Lower lobe of right lung (tissue), 2 donors: ENCODE measurements at regions not wholly inside any gene's neighbourhood (a gene's known extent, or its start where the extent isn't known, plus 50 kb on each side); places are given as distances from the start of the nearest gene placed in this dataset.
"Not testable (repeated sequence)": the region's sequence is repeated elsewhere in the genome, so short reads cannot be mapped to it uniquely, and the experiment has no call there.

Source experiments
- ATAC-seq, 2 donors: fragments of 200-7000 bp; cut with Tn5 transposase; one replicate each; pipeline ENCODE4 v1.9.1; 2020 to 2022; ENCODE audit warnings: mild to moderate bottlenecking in 2 of 2, moderate library complexity in 2 of 2
- DNase-seq: peaks from one replicate; pipeline ENCODE4 v3.0.0-alpha.2; 2020
- H3K27ac ChIP-seq: fragments of 200-600 bp; one replicate; pipeline ENCODE4 v1.8.0; 2022
- H3K27me3 ChIP-seq: fragments of 200-600 bp; one replicate; pipeline ENCODE4 v1.8.0; 2022; ENCODE audit warnings: low read depth
- H3K36me3 ChIP-seq: fragments of 200-600 bp; one replicate; pipeline ENCODE4 v1.8.0; 2022; ENCODE audit warnings: mild to moderate bottlenecking
- H3K4me1 ChIP-seq: fragments of 200-600 bp; one replicate; pipeline ENCODE4 v1.8.0; 2022
- H3K4me3 ChIP-seq: fragments of 200-600 bp; one replicate; pipeline ENCODE4 v1.8.0; 2022; ENCODE audit warnings: mild to moderate bottlenecking
- H3K9me3 ChIP-seq: fragments of 200-600 bp; one replicate; pipeline ENCODE4 v1.8.0; 2022
- intact Hi-C: fragments of 100-400 bp; cut with DNase I; formaldehyde crosslinking; loops from one replicate; pipeline ENCODE4 v1.11.0; 2022
- TF ChIP-seq, protein P1 (sequence below): fragments of 200-600 bp; IDR thresholded peaks from one replicate; pipeline ENCODE4 v1.8.0; 2022; ENCODE audit warnings: antibody characterized with exemption, mild to moderate bottlenecking
- donor health status: DM: no; HTN: yes; CAD: no; lungs with severe emphysema.

DNA sequence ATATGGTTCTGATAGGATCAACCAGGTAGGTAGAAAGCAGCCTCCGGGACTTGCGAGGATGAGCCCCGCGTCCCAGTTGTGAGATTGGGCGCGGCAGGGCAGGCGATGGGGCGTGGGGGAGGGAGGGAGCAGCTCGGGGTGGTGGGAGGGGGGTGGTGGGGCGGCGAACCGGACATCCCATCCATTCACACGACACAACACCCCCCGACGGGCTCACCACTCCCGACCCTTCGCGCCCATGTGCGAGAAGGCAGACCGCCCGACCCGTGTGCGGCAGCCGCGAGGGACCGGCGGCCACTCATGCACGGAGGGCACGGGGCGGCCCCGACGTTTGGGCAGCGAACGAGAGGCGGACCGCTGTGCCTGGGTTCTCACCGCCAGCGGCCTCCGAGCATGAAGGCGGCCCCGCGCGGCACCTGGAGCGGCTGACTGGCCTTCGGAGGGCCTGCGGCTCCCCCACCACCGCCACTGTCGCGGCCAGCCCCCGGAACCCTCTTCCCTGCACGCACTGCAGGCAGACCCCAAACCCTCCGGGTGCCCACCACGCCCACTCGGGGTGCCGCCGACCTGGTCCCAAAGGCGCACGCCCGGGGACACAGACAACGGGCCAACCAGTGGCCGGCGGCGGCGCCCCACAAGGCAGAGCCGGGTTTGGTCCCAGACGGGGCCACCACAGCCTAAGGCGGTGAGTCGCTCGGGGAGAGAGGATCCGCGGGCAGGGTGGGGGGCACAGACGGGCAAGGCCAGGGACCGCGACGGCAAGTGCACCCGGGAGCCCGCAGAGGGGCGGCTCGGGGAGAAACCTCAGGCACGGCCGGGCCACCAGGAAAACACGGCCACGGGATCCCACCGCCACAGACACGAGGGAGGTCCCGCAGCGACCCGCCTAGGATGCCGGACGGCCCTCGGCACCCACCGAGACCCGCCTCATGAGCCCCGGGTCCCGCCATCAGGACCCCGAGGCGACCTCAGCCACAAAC, 769.2 kb upstream of the DEFB115 start:
- DNase-seq (no peak), ATAC-seq (no peak)
- Histone ChIP-seq H3K9me3 (no peaks in the 10 kb centered on the region), H3K27ac (no peak overlapping the region), H3K4me3 (no peak overlapping the region), H3K36me3 (no peaks in the 10 kb centered on the region), H3K27me3 (peaks cover 12% of the 10 kb centered on the region), H3K4me1 (no peaks in the 10 kb centered on the region)
- intact Hi-C loops: no loop called here
- TF ChIP-seq, protein P1, sequence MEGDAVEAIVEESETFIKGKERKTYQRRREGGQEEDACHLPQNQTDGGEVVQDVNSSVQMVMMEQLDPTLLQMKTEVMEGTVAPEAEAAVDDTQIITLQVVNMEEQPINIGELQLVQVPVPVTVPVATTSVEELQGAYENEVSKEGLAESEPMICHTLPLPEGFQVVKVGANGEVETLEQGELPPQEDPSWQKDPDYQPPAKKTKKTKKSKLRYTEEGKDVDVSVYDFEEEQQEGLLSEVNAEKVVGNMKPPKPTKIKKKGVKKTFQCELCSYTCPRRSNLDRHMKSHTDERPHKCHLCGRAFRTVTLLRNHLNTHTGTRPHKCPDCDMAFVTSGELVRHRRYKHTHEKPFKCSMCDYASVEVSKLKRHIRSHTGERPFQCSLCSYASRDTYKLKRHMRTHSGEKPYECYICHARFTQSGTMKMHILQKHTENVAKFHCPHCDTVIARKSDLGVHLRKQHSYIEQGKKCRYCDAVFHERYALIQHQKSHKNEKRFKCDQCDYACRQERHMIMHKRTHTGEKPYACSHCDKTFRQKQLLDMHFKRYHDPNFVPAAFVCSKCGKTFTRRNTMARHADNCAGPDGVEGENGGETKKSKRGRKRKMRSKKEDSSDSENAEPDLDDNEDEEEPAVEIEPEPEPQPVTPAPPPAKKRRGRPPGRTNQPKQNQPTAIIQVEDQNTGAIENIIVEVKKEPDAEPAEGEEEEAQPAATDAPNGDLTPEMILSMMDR: no peak

GRCh38 chr20:30488941-30489613, 768.4 kb upstream of the DEFB115 start:
- no peak for ATAC-seq
- H3K4me1 ChIP-seq: no peaks in the 10 kb centered on the region
- no peak overlapping the region for H3K4me3 ChIP-seq
- no peak for DNase-seq
- H3K36me3 ChIP-seq: no peaks in the 10 kb centered on the region
- peaks cover 12% of the 10 kb centered on the region for H3K27me3 ChIP-seq
- TF ChIP-seq, protein P1: no peak
- intact Hi-C loops: no loop called here
- no peaks in the 10 kb centered on the region for H3K9me3 ChIP-seq
- no peak overlapping the region for H3K27ac ChIP-seq

DNA sequence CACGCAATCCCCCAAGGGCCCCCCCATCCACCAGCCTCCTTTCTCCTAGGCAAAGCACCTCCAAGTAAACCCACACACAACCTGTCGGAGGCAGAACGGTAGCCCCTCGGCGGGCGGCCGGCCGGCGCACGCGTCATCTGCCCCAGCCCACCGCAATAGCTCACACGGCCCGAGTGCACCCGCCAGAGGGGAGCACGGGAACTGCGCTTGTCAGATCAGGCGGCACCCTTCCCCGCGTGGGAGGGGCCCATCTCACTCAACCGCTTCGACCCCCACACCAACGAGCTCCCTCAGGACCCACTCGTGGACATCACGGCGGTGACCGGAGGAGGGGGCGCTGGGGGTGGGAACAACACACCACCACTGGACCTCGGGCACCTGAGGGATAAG, 767.9 kb upstream of the DEFB115 start:
- Histone ChIP-seq H3K4me3 (no peak overlapping the region), H3K9me3 (no peaks in the 10 kb centered on the region), H3K4me1 (no peaks in the 10 kb centered on the region), H3K27me3 (peaks cover 12% of the 10 kb centered on the region), H3K36me3 (no peaks in the 10 kb centered on the region), H3K27ac (no peak overlapping the region)
- no peak for DNase-seq
- intact Hi-C loops: no loop called here
- ATAC-seq: no peak
- TF ChIP-seq, protein P1: no peak

GRCh38 chr20:30491016-30491415, 766.4 kb upstream of the DEFB115 start:
- H3K4me3 ChIP-seq: no peak overlapping the region
- TF ChIP-seq, protein P1: no peak
- DNase-seq: no peak
- H3K27ac ChIP-seq: no peak overlapping the region
- H3K4me1 ChIP-seq: no peaks in the 10 kb centered on the region
- H3K27me3 ChIP-seq: peaks cover 12% of the 10 kb centered on the region
- intact Hi-C loops: no loop called here
- no peaks in the 10 kb centered on the region for H3K9me3 ChIP-seq
- H3K36me3 ChIP-seq: no peaks in the 10 kb centered on the region
- ATAC-seq: no peak

DNA sequence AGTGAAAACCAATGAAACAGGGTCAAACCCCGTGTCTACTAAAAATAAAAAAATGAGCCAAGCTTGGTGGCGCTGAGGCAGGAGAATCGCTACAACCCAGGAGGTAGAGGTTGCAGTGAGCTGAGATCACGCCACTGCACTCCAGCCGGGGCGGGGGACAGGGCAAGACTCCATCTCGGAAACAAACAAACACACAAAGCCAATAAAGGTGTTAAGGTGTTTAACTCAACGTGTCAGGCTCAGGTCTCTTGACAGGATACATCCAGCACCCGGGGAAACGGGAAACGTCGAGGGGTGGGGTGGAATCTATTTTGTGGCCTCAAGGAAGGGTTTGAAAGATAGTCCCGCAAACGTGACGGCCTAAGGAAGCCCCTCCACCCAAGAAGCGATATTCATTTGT, 760.8 kb upstream of the DEFB115 start:
- H3K27ac ChIP-seq, DNase-seq, intact Hi-C loops, ATAC-seq, H3K27me3 ChIP-seq, H3K36me3 ChIP-seq, H3K4me1 ChIP-seq, H3K4me3 ChIP-seq, H3K9me3 ChIP-seq: not testable (repeated sequence)

GRCh38 chr20:30497191-30497590, 760.3 kb upstream of the DEFB115 start:
- H3K4me3 ChIP-seq, intact Hi-C loops, H3K27ac ChIP-seq, H3K4me1 ChIP-seq, DNase-seq, H3K36me3 ChIP-seq, H3K9me3 ChIP-seq, H3K27me3 ChIP-seq, ATAC-seq: not testable (repeated sequence)
